ENCODE measurements at regions not wholly inside any gene's neighbourhood (a gene's known extent, or its start where the extent isn't known, plus 50 kb on each side); places are given as distances from the start of the nearest gene placed in this dataset.

- TF ChIP-seq, protein P1, sequence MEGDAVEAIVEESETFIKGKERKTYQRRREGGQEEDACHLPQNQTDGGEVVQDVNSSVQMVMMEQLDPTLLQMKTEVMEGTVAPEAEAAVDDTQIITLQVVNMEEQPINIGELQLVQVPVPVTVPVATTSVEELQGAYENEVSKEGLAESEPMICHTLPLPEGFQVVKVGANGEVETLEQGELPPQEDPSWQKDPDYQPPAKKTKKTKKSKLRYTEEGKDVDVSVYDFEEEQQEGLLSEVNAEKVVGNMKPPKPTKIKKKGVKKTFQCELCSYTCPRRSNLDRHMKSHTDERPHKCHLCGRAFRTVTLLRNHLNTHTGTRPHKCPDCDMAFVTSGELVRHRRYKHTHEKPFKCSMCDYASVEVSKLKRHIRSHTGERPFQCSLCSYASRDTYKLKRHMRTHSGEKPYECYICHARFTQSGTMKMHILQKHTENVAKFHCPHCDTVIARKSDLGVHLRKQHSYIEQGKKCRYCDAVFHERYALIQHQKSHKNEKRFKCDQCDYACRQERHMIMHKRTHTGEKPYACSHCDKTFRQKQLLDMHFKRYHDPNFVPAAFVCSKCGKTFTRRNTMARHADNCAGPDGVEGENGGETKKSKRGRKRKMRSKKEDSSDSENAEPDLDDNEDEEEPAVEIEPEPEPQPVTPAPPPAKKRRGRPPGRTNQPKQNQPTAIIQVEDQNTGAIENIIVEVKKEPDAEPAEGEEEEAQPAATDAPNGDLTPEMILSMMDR (conservative IDR thresholded peaks at IDR 0.05; ENCODE audit: low read depth, low read length) = no peak
- TF ChIP-seq EZH2 (IDR thresholded peaks at IDR 0.05; ENCODE audit: borderline replicate concordance, low read depth, low read length, poor library complexity, severe bottlenecking) = no peak
Measured at GRCh38 chr13:56902276-56902675, 238.4 kb upstream of the PRR20A start.
